ENCODE measurements at regions not wholly inside any gene's neighbourhood (a gene's known extent, or its start where the extent isn't known, plus 50 kb on each side); places are given as distances from the start of the nearest gene placed in this dataset.

DNA sequence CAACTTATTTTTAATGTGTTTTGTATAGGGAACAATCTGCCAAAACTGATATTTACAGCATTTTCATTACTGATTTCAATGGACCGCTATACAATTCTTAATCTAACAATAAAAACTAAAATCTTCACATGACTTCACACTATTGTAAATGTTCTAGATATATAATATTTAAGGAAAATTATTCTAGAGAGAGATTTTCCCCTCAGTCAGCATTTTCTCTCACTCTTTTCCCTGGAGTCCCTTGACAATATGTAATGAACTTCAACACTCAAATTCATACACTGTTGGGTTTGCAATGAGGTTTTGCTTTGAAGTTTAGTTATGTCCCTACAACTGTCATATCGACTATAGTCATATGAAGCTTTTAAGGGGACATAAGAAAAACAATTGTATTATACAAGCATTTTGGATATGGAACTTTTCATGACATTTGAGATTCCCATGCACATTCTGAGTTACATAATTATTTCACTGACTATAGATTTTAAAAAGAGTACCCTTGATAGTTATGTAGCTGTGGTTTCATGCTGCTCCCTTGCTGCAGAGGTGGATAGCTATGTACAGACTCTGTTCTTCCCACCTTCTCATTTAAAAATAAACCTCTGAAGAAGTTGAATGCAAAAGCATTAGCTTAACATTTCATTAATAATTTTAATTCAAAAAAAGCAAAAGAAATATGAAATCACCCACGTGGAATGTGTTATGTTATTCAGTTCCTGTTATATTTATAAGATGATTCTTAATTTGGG, 338.5 kb downstream of the AKAIN1 start:
- Histone ChIP-seq H3K4me3 (ENCODE audit: low read depth in 1 of 3, low read length in 3 of 3) (no peak overlapping the region), H3K27me3 (ENCODE audit: control insufficient read depth in 4 of 4, insufficient read depth in 4 of 4, low read length in 3 of 4) (no peaks in the 10 kb centered on the region), H3K27ac (ENCODE audit: low read depth in 1 of 2, low read length in 2 of 2) (no peak overlapping the region), H3K36me3 (ENCODE audit: control insufficient read depth in 4 of 4, insufficient read depth in 3 of 4, low read depth in 1 of 4, low read length in 3 of 4) (no peaks in the 10 kb centered on the region), H3K4me1 (ENCODE audit: control insufficient read depth in 4 of 4, insufficient read depth in 4 of 4, low read length in 3 of 4) (no peaks in the 10 kb centered on the region), H3K9ac (ENCODE audit: low read depth in 1 of 2, low read length in 2 of 2) (no peak overlapping the region), H3K9me3 (ENCODE audit: control insufficient read depth in 4 of 4, low read length in 3 of 4) (no peaks in the 10 kb centered on the region)
- DNase-seq (ENCODE audit: low spot score): no peak
- TF ChIP-seq, protein P1, sequence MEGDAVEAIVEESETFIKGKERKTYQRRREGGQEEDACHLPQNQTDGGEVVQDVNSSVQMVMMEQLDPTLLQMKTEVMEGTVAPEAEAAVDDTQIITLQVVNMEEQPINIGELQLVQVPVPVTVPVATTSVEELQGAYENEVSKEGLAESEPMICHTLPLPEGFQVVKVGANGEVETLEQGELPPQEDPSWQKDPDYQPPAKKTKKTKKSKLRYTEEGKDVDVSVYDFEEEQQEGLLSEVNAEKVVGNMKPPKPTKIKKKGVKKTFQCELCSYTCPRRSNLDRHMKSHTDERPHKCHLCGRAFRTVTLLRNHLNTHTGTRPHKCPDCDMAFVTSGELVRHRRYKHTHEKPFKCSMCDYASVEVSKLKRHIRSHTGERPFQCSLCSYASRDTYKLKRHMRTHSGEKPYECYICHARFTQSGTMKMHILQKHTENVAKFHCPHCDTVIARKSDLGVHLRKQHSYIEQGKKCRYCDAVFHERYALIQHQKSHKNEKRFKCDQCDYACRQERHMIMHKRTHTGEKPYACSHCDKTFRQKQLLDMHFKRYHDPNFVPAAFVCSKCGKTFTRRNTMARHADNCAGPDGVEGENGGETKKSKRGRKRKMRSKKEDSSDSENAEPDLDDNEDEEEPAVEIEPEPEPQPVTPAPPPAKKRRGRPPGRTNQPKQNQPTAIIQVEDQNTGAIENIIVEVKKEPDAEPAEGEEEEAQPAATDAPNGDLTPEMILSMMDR (IDR thresholded peaks at IDR 0.05; ENCODE audit: low read depth, low read length, missing input control): no peak
- 58% methylated on average over 3 of the region's 3 CpGs for WGBS

DNA sequence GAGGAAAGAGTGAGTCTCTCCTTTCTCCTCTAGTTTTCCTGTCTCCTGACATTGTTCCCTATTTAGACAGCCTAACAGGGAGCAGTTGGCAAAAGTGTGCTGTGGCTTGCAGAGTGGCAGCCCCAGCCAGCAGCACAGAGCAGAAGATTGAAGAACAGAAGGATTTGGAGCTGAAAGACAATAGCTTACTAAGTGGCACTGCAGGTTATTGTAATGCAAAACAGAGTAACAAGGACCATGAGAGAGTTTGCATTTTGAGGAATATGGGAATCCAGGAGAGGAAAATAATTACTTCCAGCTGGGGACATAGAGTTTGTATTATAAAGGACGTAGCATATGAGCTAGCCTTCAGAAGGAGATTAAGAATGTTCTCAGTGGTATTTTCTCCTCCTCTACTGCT, 342.4 kb downstream of the AKAIN1 start:
- no peaks in the 10 kb centered on the region for H3K36me3 ChIP-seq (ENCODE audit: control insufficient read depth in 4 of 4, insufficient read depth in 3 of 4, low read depth in 1 of 4, low read length in 3 of 4)
- H3K27me3 ChIP-seq (ENCODE audit: control insufficient read depth in 4 of 4, insufficient read depth in 4 of 4, low read length in 3 of 4): no peaks in the 10 kb centered on the region
- TF ChIP-seq NR2F2 (IDR thresholded peaks at IDR 0.05): no peak
- no peak for TF ChIP-seq FOXA2 (IDR thresholded peaks at IDR 0.05)
- TF ChIP-seq HNF4A (conservative IDR thresholded peaks at IDR 0.05): no peak
- no peak for TF ChIP-seq SP1 (IDR thresholded peaks at IDR 0.05)
- TF ChIP-seq, protein P2, sequence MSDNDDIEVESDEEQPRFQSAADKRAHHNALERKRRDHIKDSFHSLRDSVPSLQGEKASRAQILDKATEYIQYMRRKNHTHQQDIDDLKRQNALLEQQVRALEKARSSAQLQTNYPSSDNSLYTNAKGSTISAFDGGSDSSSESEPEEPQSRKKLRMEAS (IDR thresholded peaks at IDR 0.05): no peak
- TF ChIP-seq, protein P3, sequence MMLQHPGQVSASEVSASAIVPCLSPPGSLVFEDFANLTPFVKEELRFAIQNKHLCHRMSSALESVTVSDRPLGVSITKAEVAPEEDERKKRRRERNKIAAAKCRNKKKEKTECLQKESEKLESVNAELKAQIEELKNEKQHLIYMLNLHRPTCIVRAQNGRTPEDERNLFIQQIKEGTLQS (IDR thresholded peaks at IDR 0.05): no peak
- TF ChIP-seq, protein P1 (IDR thresholded peaks at IDR 0.05; ENCODE audit: low read depth, low read length, missing input control): no peak
- no peak for TF ChIP-seq JUND (IDR thresholded peaks at IDR 0.05)
- TF ChIP-seq, protein P4, sequence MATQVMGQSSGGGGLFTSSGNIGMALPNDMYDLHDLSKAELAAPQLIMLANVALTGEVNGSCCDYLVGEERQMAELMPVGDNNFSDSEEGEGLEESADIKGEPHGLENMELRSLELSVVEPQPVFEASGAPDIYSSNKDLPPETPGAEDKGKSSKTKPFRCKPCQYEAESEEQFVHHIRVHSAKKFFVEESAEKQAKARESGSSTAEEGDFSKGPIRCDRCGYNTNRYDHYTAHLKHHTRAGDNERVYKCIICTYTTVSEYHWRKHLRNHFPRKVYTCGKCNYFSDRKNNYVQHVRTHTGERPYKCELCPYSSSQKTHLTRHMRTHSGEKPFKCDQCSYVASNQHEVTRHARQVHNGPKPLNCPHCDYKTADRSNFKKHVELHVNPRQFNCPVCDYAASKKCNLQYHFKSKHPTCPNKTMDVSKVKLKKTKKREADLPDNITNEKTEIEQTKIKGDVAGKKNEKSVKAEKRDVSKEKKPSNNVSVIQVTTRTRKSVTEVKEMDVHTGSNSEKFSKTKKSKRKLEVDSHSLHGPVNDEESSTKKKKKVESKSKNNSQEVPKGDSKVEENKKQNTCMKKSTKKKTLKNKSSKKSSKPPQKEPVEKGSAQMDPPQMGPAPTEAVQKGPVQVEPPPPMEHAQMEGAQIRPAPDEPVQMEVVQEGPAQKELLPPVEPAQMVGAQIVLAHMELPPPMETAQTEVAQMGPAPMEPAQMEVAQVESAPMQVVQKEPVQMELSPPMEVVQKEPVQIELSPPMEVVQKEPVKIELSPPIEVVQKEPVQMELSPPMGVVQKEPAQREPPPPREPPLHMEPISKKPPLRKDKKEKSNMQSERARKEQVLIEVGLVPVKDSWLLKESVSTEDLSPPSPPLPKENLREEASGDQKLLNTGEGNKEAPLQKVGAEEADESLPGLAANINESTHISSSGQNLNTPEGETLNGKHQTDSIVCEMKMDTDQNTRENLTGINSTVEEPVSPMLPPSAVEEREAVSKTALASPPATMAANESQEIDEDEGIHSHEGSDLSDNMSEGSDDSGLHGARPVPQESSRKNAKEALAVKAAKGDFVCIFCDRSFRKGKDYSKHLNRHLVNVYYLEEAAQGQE (IDR thresholded peaks at IDR 0.05): no peak
- no peak for TF ChIP-seq RAD21 (IDR thresholded peaks at IDR 0.05)
- TF ChIP-seq YY1 (IDR thresholded peaks at IDR 0.05): no peak
- TF ChIP-seq, protein P5, sequence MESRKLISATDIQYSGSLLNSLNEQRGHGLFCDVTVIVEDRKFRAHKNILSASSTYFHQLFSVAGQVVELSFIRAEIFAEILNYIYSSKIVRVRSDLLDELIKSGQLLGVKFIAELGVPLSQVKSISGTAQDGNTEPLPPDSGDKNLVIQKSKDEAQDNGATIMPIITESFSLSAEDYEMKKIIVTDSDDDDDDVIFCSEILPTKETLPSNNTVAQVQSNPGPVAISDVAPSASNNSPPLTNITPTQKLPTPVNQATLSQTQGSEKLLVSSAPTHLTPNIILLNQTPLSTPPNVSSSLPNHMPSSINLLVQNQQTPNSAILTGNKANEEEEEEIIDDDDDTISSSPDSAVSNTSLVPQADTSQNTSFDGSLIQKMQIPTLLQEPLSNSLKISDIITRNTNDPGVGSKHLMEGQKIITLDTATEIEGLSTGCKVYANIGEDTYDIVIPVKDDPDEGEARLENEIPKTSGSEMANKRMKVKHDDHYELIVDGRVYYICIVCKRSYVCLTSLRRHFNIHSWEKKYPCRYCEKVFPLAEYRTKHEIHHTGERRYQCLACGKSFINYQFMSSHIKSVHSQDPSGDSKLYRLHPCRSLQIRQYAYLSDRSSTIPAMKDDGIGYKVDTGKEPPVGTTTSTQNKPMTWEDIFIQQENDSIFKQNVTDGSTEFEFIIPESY (IDR thresholded peaks at IDR 0.05): no peak
- no peak for TF ChIP-seq GABPA (IDR thresholded peaks at IDR 0.05 in 1 of 2, conservative IDR thresholded peaks at IDR 0.05 in 1 of 2)
- no peak for TF ChIP-seq FOXA1 (IDR thresholded peaks at IDR 0.05)
- no peak for TF ChIP-seq RXRA (IDR thresholded peaks at IDR 0.05)
- WGBS: 68% methylated on average over 1 of the region's 1 CpG
- H3K4me1 ChIP-seq (ENCODE audit: control insufficient read depth in 4 of 4, insufficient read depth in 4 of 4, low read length in 3 of 4): no peaks in the 10 kb centered on the region
- H3K4me3 ChIP-seq (ENCODE audit: low read depth in 1 of 3, low read length in 3 of 3): no peak overlapping the region
- no peak for DNase-seq (ENCODE audit: low spot score)
- H3K9me3 ChIP-seq (ENCODE audit: control insufficient read depth in 4 of 4, low read length in 3 of 4): no peaks in the 10 kb centered on the region
- H3K9ac ChIP-seq (ENCODE audit: low read depth in 1 of 2, low read length in 2 of 2): no peak overlapping the region
- H3K27ac ChIP-seq (ENCODE audit: low read depth in 1 of 2, low read length in 2 of 2): no peak overlapping the region

Measured in liver (tissue), 8 donors.